H9 (cell line): ENCODE measurements at regions not wholly inside any gene's neighbourhood (a gene's known extent, or its start where the extent isn't known, plus 50 kb on each side); places are given as distances from the start of the nearest gene placed in this dataset.

Experiments used
- DNase-seq: peaks from one replicate; pipeline ENCODE4 v3.0.0-alpha.2; 2017
- H2AFZ ChIP-seq: one replicate; pipeline ENCODE4 v1.6.1; 2013; ENCODE audit warnings: mild to moderate bottlenecking, low read length, control low read depth, moderate library complexity
- H2AK5ac ChIP-seq: 2 replicates; pipeline ENCODE4 v1.6.1; 2013; ENCODE audit warnings: low read length, control low read depth, mixed read lengths; ENCODE audit not compliant: insufficient read length
- H2BK120ac ChIP-seq: one replicate; pipeline ENCODE4 v1.6.1; 2013; ENCODE audit warnings: low read depth, mild to moderate bottlenecking, low read length, control low read depth, inconsistent platforms; ENCODE audit not compliant: poor library complexity, severe bottlenecking
- H2BK12ac ChIP-seq: 2 replicates; pipeline ENCODE4 v1.6.1; 2013; ENCODE audit warnings: low read length, control low read depth, mixed read lengths, low read depth; ENCODE audit not compliant: insufficient read length
- H2BK15ac ChIP-seq: 2 replicates; pipeline ENCODE4 v1.6.1; 2013; ENCODE audit warnings: low read depth, low read length, control low read depth
- H2BK20ac ChIP-seq: one replicate; pipeline ENCODE4 v1.6.1; 2013; ENCODE audit warnings: low read depth, mild to moderate bottlenecking, low read length, control low read depth, inconsistent platforms; ENCODE audit not compliant: poor library complexity, severe bottlenecking
- H2BK5ac ChIP-seq: 2 replicates; pipeline ENCODE4 v1.6.1; 2013; ENCODE audit warnings: low read length, control low read depth, mixed read lengths; ENCODE audit not compliant: insufficient read length
- H3K14ac ChIP-seq: 2 replicates; pipeline ENCODE4 v1.6.1; 2013; ENCODE audit warnings: low read length, control low read depth; ENCODE audit not compliant: insufficient read depth
- H3K18ac ChIP-seq: 2 replicates; pipeline ENCODE4 v1.6.1; 2013; ENCODE audit warnings: low read depth, mild to moderate bottlenecking, mixed read lengths, low read length, control low read depth; ENCODE audit not compliant: insufficient read length
- H3K23ac ChIP-seq: 2 replicates; pipeline ENCODE4 v1.6.1; 2013; ENCODE audit warnings: low read length, control low read depth, mixed read lengths, low read depth; ENCODE audit not compliant: insufficient read length
- H3K23me2 ChIP-seq: 2 replicates; pipeline ENCODE4 v1.6.1; 2013; ENCODE audit warnings: low read depth, mild to moderate bottlenecking, mixed read lengths, low read length, control low read depth; ENCODE audit not compliant: insufficient read length, poor library complexity, severe bottlenecking
- H3K27ac ChIP-seq: 2 replicates; pipeline ENCODE4 v1.5.1; 2013; ENCODE audit warnings: low read length, control low read depth, mixed read lengths, low read depth; ENCODE audit not compliant: insufficient read length
- H3K27me3 ChIP-seq: 2 replicates; pipeline ENCODE4 v1.6.1; 2013; ENCODE audit warnings: low read length, control low read depth, inconsistent platforms; ENCODE audit not compliant: insufficient read depth
- H3K4ac ChIP-seq: 2 replicates; pipeline ENCODE4 v1.6.1; 2013; ENCODE audit warnings: low read depth, mild to moderate bottlenecking, control low read depth, inconsistent platforms, low read length, moderate library complexity
- H3K4me1 ChIP-seq: 2 replicates; pipeline ENCODE4 v1.6.1; 2013; ENCODE audit warnings: low read length, control low read depth, inconsistent platforms; ENCODE audit not compliant: insufficient read depth
- H3K4me2 ChIP-seq: 2 replicates; pipeline ENCODE4 v1.6.1; 2013; ENCODE audit warnings: low read length, control low read depth, mixed read lengths; ENCODE audit not compliant: insufficient read length, insufficient read depth
- H3K56ac ChIP-seq: 2 replicates; pipeline ENCODE4 v1.6.1; 2013; ENCODE audit warnings: low read depth, mild to moderate bottlenecking, mixed read lengths, low read length, control low read depth; ENCODE audit not compliant: insufficient read length
- H3K79me1 ChIP-seq: 2 replicates; pipeline ENCODE4 v1.6.1; 2013; ENCODE audit warnings: low read depth, mild to moderate bottlenecking, moderate library complexity, low read length, control low read depth, inconsistent platforms; ENCODE audit not compliant: insufficient read depth, poor library complexity, severe bottlenecking
- H3K79me2 ChIP-seq: 2 replicates; pipeline ENCODE4 v1.6.1; 2013; ENCODE audit warnings: low read length, control low read depth, inconsistent platforms; ENCODE audit not compliant: insufficient read depth
- H3K9ac ChIP-seq: 2 replicates; pipeline ENCODE4 v1.6.1; 2013; ENCODE audit warnings: low read length, control low read depth, mixed read lengths; ENCODE audit not compliant: insufficient read length; ENCODE audit errors: extremely low read depth
- H3K9me3 ChIP-seq: one replicate; pipeline ENCODE4 v1.6.1; 2013; ENCODE audit warnings: low read depth, low read length, inconsistent platforms; ENCODE audit not compliant: control insufficient read depth
- H3T11ph ChIP-seq: one replicate; pipeline ENCODE4 v1.6.1; 2013; ENCODE audit warnings: mild to moderate bottlenecking, low read length, control low read depth, inconsistent platforms
- H4K20me1 ChIP-seq: one replicate; pipeline ENCODE4 v1.6.1; 2013; ENCODE audit not compliant: control insufficient read depth, insufficient read length, insufficient read depth
- H4K5ac ChIP-seq: 2 replicates; pipeline ENCODE4 v1.6.1; 2013; ENCODE audit warnings: low read depth, mild to moderate bottlenecking, mixed read lengths, low read length, control low read depth; ENCODE audit not compliant: insufficient read length
- H4K8ac ChIP-seq: replicated peaks from 2 replicates; pipeline ENCODE4 v1.6.1; 2013; ENCODE audit warnings: low read length, control low read depth, mixed read lengths, low read depth; ENCODE audit not compliant: insufficient read length
- H4K91ac ChIP-seq: 2 replicates; pipeline ENCODE4 v1.6.1; 2013; ENCODE audit warnings: low read depth, mild to moderate bottlenecking, moderate library complexity, mixed read lengths, low read length, control low read depth; ENCODE audit not compliant: insufficient read length
- H3K27ac Mint-ChIP-seq, 3 experiments: 2 replicates in 2 of 3; 3 replicates in 1 of 3; pipeline ENCODE4 v1.8.0; 2020 to 2021; ENCODE audit warnings: mixed read lengths in 3 of 3, mild to moderate bottlenecking in 1 of 3, moderate library complexity in 1 of 3
- H3K27me3 Mint-ChIP-seq: 2 replicates; pipeline ENCODE4 v1.8.0; 2021; ENCODE audit warnings: low read depth, mild to moderate bottlenecking, moderate library complexity, mixed read lengths
- H3K36me3 Mint-ChIP-seq, 3 experiments: 2 replicates in 2 of 3; 3 replicates in 1 of 3; pipeline ENCODE4 v1.8.0; 2020 to 2021; ENCODE audit warnings: low read depth in 3 of 3, mixed read lengths in 3 of 3; ENCODE audit not compliant: insufficient read depth in 1 of 3
- H3K4me1 Mint-ChIP-seq, 2 experiments: 2 replicates each; pipeline ENCODE4 v1.8.0; 2020; ENCODE audit warnings: mixed read lengths in 2 of 2
- H3K4me3 Mint-ChIP-seq, 2 experiments: 2 replicates in 1 of 2; 3 replicates in 1 of 2; pipeline ENCODE4 v1.8.0; 2020 to 2021; ENCODE audit warnings: mild to moderate bottlenecking in 2 of 2, mixed read lengths in 2 of 2, moderate library complexity in 1 of 2
- H3K9me3 Mint-ChIP-seq, 2 experiments: 2 replicates in 1 of 2; 3 replicates in 1 of 2; pipeline ENCODE4 v1.8.0; 2020; ENCODE audit warnings: mild to moderate bottlenecking in 2 of 2, mixed read lengths in 2 of 2, moderate library complexity in 1 of 2
- WGBS: extraction: QIAGEN DNeasy Blood & Tissue Kit; methylation state at CpG from one replicate; pipeline ENCODE4 v1.1.7; 2013; ENCODE audit warnings: missing lambda C conversion rate, low lambda C conversion rate, mixed read lengths; ENCODE audit not compliant: insufficient read length; ENCODE audit errors: extremely low coverage; 5-methylcytosine and 5-hydroxymethylcytosine counted together
- TF ChIP-seq, protein P1 (sequence below): fragments of 200-600 bp; sonication (generic); conservative IDR thresholded peaks from 3 replicates; pipeline ENCODE4 v1.8.0; 2021; ENCODE audit warnings: antibody characterized with exemption, mild to moderate bottlenecking

- Histone ChIP-seq H3K27ac (no peak overlapping the region), H3K9me3 (no peaks in the 10 kb centered on the region), H3K4ac (no peak overlapping the region), H2BK120ac (no peak overlapping the region), H3K56ac (no peak overlapping the region), H3K18ac (no peak overlapping the region), H4K91ac (no peak overlapping the region), H3K27me3 (no peaks in the 10 kb centered on the region), H2BK5ac (no peak overlapping the region), H3K23ac (no peak overlapping the region), H3T11ph (no peak overlapping the region), H3K23me2 (no peaks in the 10 kb centered on the region), H3K9ac (no peak overlapping the region), H2BK15ac (no peak overlapping the region), H3K4me2 (no peak overlapping the region), H2AK5ac (no peak overlapping the region), H2BK20ac (no peak overlapping the region), H3K14ac (no peak overlapping the region), H4K8ac (no peak overlapping the region), H3K4me1 (peaks cover 4% of the 10 kb centered on the region; the same call in 1 of the 2 replicates), H4K5ac (no peak overlapping the region), H4K20me1 (no peaks in the 10 kb centered on the region), H3K79me2 (no peaks in the 10 kb centered on the region), H3K79me1 (no peaks in the 10 kb centered on the region), H2BK12ac (no peak overlapping the region), H2AFZ (no peak overlapping the region)
- peaks cover 21 to 23% of the 10 kb centered on the region in 2 experiments for H3K4me1 Mint-ChIP-seq
- H3K4me3 Mint-ChIP-seq, result no peak overlapping the region
- DNase-seq, result no peak
- TF ChIP-seq, protein P1, sequence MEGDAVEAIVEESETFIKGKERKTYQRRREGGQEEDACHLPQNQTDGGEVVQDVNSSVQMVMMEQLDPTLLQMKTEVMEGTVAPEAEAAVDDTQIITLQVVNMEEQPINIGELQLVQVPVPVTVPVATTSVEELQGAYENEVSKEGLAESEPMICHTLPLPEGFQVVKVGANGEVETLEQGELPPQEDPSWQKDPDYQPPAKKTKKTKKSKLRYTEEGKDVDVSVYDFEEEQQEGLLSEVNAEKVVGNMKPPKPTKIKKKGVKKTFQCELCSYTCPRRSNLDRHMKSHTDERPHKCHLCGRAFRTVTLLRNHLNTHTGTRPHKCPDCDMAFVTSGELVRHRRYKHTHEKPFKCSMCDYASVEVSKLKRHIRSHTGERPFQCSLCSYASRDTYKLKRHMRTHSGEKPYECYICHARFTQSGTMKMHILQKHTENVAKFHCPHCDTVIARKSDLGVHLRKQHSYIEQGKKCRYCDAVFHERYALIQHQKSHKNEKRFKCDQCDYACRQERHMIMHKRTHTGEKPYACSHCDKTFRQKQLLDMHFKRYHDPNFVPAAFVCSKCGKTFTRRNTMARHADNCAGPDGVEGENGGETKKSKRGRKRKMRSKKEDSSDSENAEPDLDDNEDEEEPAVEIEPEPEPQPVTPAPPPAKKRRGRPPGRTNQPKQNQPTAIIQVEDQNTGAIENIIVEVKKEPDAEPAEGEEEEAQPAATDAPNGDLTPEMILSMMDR, result no peak
- no CpG with 5 or more reads among the region's 6 CpGs for WGBS
- H3K27me3 Mint-ChIP-seq, result peaks cover 2% of the 10 kb centered on the region
- no peak overlapping the region for H3K27ac Mint-ChIP-seq
- peaks cover 0 to 4% of the 10 kb centered on the region in 2 experiments; a peak in 1 of 5 replicates for H3K9me3 Mint-ChIP-seq
- H3K36me3 Mint-ChIP-seq, result no peaks in the 10 kb centered on the region; a peak in 1 of 7 replicates
Measured at GRCh38 chr12:118749646-118750045, 231.7 kb upstream of the SRRM4 start.
